ENCODE measurements at regions not wholly inside any gene's neighbourhood (a gene's known extent, or its start where the extent isn't known, plus 50 kb on each side); places are given as distances from the start of the nearest gene placed in this dataset.
"Not testable (repeated sequence)": the region's sequence is repeated elsewhere in the genome, so short reads cannot be mapped to it uniquely, and the experiment has no call there.

DNA sequence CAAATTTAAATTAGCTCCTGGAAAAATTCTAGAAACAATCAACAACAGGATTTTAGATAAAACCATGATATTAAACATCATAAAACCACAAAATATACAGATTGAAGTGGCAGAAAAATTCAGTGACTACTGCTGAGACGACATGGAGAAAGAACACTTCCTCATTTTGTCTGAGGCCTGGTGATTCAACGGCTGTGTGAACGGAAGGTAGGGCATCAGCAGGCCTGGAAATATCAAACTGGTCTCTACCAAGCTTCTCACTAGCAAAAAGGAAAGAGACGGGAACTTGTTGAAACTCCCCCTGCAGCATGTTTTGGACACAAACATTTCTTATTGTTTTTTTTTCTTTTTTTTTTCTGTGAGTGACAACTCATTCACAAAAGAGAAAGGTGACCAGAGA, 58.0 kb upstream of the AHI1 start:
- H3K36me3 Mint-ChIP-seq = no peaks in the 10 kb centered on the region
- H3K27me3 Mint-ChIP-seq = peaks cover 2% of the 10 kb centered on the region
- no peak overlapping the region for H3K4me3 Mint-ChIP-seq
- H3K27ac Mint-ChIP-seq = no peak overlapping the region
- H3K4me1 Mint-ChIP-seq = no peaks in the 10 kb centered on the region
- no peaks in the 10 kb centered on the region for H3K9me3 Mint-ChIP-seq

DNA sequence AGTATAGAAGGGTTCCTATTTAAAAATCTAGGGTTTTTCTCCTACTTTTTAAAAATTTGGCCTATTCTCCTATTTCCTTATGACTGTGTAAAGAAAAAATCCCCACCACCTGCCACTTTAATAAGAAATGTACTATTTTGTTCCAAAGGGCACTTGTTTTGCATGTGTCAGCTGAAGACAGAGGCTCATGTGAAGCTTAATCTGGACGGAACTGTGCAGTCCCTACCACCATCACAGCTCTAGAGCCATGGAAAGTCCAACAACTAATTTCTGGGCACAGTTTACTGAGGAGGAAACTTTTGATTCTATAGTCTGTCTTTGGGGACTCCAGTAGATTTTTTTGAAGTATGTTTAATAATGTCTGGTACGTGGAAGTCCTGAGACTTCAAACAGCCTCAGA, 60.0 kb upstream of the AHI1 start:
- Mint-ChIP-seq H3K4me3 (no peak overlapping the region), H3K27ac (no peak overlapping the region), H3K9me3 (no peaks in the 10 kb centered on the region), H3K27me3 (peaks cover 2% of the 10 kb centered on the region), H3K4me1 (peaks cover 4% of the 10 kb centered on the region), H3K36me3 (no peaks in the 10 kb centered on the region)

DNA sequence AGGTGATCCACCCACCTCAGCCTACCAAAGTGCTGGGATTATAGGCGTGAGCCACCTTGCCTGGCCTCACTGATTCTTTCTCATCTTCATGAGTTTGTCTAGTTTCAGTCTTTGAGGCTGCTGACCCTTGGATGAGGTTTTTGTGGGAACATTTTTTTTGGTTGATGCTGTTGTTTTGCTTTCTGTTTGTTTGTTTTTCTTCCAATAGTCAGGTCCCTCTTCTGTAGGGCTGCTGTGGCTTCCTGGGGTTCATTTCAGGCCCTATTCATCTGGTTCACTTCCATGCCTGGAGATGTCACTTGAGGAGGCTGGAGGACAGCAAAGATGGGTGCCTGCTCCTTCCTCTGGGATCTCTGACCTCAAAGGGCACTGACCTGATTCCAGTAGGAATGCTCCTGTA, 68.1 kb upstream of the AHI1 start:
- not testable (repeated sequence) for H3K4me3 Mint-ChIP-seq, H3K27ac Mint-ChIP-seq, H3K27me3 Mint-ChIP-seq, H3K9me3 Mint-ChIP-seq, H3K36me3 Mint-ChIP-seq
- peaks cover 17% of the 10 kb centered on the region for H3K4me1 Mint-ChIP-seq

DNA sequence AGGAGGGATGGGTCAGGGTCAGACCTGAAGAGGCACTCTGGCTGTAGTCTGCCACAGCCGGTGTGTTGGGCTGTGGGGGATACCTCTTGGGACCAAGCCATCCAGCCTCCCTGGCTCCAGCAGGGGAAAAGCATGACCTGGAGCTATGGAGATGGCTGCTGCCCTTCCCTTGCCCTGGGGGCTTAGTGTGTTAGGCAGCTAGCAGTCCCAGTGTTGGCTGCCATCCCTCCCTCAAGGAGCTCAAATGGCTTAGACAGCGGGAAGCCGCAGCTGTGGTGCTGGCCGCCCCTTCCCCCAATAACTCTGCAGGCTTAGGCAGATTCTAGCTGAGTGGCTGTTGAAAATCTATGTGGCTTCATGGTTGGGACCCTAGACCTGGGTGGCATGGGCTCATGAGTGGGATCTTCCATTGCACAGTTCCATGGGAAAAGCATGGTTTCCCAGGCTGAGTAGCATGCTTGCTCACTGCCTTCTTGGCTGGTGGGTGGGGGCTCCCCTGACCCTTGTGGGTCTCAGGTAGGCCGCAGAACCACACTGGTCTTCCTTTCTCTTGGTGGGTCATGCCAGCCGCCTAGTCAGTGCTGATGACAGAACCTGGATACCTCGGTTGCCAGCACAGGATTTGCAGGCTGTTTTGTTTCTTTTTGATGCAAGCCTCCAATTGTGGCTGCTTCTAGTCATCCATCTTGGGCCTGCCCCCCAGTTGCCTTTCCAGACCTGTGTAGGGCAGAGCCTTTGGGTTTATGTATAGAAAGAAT, 69.0 kb upstream of the AHI1 start:
- Mint-ChIP-seq H3K4me3 (no peak overlapping the region), H3K4me1 (peaks cover 14% of the 10 kb centered on the region), H3K36me3 (no peaks in the 10 kb centered on the region), H3K27ac (no peak overlapping the region), H3K9me3 (no peaks in the 10 kb centered on the region), H3K27me3 (no peaks in the 10 kb centered on the region)

DNA sequence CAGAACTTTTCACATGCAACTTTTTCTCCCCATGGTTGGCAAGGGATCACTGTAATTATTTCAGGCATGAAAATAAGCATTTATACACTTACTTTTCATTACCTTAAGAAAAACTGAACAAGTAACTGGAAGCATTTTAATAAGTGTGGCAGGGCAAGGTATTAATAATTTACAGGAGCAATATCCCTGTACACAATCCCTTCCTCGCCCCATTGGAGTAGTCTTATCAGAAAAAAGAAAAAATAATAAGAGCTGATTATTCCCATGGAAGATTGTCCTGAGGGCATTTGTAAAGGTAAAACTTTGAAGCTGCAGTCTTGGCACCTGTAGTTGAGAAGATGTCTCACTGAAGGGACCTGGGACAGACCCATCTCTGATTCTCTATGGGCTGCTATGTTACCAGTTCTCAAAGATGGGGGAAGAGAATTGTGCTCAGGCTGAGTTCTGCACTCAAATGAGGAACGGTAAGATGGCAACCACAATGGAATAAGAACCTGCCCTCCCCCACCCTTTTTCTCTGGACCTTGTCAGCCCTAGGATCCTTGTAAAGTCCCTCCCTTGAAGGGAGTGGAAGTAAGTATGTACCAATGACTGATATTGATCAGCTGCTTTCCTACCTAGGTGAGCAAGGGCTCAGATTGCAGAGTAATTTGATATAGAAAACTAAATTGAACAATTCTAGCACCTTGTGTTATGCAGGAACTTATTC, 70.0 kb upstream of the AHI1 start:
- Mint-ChIP-seq H3K4me3 (no peak overlapping the region), H3K4me1 (peaks cover 13% of the 10 kb centered on the region), H3K27ac (no peak overlapping the region), H3K36me3 (no peaks in the 10 kb centered on the region), H3K27me3 (no peaks in the 10 kb centered on the region), H3K9me3 (no peaks in the 10 kb centered on the region)

DNA sequence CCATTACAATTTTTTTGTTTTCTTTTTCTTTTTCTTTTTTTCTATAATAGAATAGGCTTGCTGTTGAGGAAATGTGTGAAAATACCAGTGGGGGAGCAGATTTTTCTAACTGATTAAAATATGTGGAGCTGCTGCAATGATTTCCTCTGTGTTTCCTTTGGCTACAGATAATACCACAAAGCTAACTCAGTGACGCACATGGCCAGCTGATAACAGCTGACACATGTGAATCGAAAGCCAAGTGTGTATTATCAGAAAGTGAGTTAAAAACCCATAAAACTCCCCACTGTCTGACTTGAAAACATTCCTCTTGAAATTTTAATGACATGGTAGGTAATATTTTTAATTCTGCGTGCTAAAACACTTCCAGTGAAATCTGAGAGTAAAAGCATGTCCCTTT, 70.8 kb upstream of the AHI1 start:
- Mint-ChIP-seq H3K27ac (no peak overlapping the region), H3K4me3 (no peak overlapping the region), H3K27me3 (no peaks in the 10 kb centered on the region), H3K9me3 (no peaks in the 10 kb centered on the region), H3K4me1 (peaks cover 13% of the 10 kb centered on the region), H3K36me3 (no peaks in the 10 kb centered on the region)

DNA sequence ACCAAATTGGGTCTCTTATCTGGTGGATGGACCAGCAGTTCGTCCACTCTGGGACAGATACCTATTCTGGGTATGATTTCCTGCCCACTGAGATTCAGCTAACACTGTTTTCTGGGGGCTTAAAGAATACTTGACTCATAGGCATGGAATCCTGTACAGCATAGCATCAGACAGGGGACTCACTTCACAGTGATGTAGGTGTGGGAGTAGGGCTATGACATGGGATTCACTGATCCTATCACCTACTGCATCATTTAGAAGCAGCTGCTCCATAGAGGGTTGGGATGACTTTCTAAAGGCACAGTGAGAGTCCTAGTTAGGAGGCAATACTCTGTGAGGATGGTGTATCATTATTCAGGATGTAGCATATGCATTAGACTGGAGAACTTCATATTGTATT, 74.5 kb upstream of the AHI1 start:
- no peaks in the 10 kb centered on the region for H3K9me3 Mint-ChIP-seq
- H3K27me3 Mint-ChIP-seq = no peaks in the 10 kb centered on the region
- H3K4me1 Mint-ChIP-seq = peaks cover 24% of the 10 kb centered on the region
- no peak overlapping the region for H3K4me3 Mint-ChIP-seq
- H3K27ac Mint-ChIP-seq = no peak overlapping the region
- no peaks in the 10 kb centered on the region for H3K36me3 Mint-ChIP-seq

DNA sequence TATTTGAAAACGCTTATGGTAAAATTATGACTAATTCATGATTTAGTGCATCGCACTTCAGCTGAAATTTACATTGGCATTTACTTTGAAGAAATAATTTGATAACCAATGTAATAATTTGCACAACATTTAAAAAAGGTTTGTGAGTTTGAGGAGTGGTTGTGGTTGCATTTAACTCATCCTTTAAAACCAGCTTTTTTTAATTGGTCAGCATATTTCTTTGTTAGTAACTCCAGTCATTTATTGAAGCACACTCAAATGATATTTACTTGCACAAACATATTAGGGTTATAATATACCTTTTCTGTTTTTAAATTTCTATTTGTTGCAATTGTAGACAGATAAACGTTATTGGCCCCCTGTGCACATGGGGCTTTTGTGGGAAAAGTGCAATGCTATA, 78.1 kb upstream of the AHI1 start:
- Mint-ChIP-seq H3K27ac (no peak overlapping the region), H3K27me3 (no peaks in the 10 kb centered on the region), H3K9me3 (no peaks in the 10 kb centered on the region), H3K4me1 (peaks cover 28% of the 10 kb centered on the region), H3K36me3 (no peaks in the 10 kb centered on the region), H3K4me3 (no peak overlapping the region)

DNA sequence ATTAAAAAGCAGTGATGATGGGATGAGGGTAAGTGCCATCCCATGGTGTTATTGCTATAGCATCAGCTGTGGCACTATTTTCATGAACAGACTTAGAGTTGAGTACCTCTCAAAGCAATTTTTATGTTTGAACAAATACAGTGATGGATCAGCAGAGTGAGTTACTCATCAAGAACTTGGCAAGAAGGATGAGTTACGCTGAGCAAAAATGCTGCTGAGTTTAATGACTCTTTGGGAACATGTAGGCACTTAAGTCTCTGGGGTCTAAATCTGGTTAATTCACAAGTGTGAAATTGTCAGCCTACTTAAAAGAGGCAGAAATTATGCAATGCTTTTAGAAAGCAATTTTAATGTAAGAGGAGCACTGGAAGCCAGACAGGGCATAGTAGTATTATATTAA, 78.5 kb upstream of the AHI1 start:
- H3K27me3 Mint-ChIP-seq = no peaks in the 10 kb centered on the region
- H3K4me3 Mint-ChIP-seq = no peak overlapping the region
- H3K9me3 Mint-ChIP-seq = no peaks in the 10 kb centered on the region
- no peaks in the 10 kb centered on the region for H3K36me3 Mint-ChIP-seq
- H3K4me1 Mint-ChIP-seq = peaks cover 28% of the 10 kb centered on the region
- H3K27ac Mint-ChIP-seq = no peak overlapping the region

DNA sequence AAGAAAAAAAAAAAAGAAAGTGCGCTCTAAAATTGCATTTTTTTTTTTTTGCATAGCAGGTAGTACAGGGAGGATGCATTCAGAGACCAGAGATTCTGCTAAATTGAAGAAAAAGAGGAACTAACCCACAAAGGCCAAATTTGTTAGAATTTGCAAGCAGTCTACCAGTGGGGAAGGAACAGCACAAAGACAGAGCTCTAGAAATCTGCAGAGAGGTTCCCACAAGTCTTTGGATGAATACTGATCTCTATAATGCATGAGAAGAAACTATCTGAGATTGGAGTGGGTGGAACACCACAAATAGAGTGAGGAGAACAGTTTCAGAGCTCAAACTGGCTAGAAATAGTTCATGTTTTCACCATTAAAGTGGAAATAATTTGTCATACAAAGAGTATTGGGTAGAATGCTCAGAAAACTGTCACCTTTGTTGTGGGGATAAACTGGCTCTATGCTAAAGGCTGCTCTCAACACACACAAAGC, 79.6 kb upstream of the AHI1 start:
- Mint-ChIP-seq H3K9me3 (no peaks in the 10 kb centered on the region), H3K4me1 (peaks cover 28% of the 10 kb centered on the region), H3K4me3 (peak overlapping the region; percentile 46), H3K36me3 (no peaks in the 10 kb centered on the region), H3K27ac (peak overlapping the region; percentile 93), H3K27me3 (no peaks in the 10 kb centered on the region)

DNA sequence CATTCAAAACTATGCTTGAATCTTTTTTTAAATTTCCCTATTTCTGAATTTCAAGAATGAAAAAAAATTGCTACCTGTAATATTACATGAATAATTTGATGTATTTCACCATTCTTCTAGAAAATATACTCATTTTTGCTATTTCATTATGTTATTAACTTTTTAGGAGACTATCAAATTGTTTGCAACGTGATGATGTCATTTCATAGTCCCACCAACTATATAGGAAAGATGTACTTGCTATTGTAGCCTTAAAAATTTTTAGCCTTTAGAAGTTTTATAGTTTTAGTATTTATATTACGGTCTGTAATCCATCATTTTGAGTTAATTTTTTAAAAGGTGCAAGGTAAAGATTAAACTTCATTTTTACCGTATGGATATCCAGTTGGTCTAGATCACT, 81.4 kb upstream of the AHI1 start:
- no peaks in the 10 kb centered on the region for H3K9me3 Mint-ChIP-seq
- peaks cover 28% of the 10 kb centered on the region for H3K4me1 Mint-ChIP-seq
- H3K27ac Mint-ChIP-seq = no peak overlapping the region
- no peaks in the 10 kb centered on the region for H3K27me3 Mint-ChIP-seq
- H3K4me3 Mint-ChIP-seq = no peak overlapping the region
- H3K36me3 Mint-ChIP-seq = no peaks in the 10 kb centered on the region

DNA sequence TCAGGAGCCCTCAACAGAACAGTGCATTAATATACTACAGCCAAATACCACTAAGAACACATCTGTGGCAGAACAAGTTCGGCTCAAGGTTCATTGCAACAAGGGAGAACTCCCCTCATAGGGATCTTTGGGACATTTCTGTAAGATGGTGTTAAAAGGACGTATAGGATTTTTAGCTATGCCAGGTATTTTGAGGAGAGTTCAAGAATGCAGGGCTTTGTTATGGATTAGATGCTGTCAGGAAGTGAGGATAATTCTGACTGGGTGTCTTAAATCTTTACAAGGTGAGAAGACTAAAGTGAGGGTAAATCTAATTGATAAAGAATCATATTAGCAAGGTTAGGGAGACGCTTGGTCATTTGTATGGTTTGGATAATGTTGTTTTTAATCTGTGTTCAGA, 83.7 kb upstream of the AHI1 start:
- no peaks in the 10 kb centered on the region for H3K9me3 Mint-ChIP-seq
- no peak overlapping the region for H3K4me3 Mint-ChIP-seq
- peaks cover 28% of the 10 kb centered on the region for H3K4me1 Mint-ChIP-seq
- H3K27ac Mint-ChIP-seq = no peak overlapping the region
- H3K27me3 Mint-ChIP-seq = no peaks in the 10 kb centered on the region
- H3K36me3 Mint-ChIP-seq = no peaks in the 10 kb centered on the region

DNA sequence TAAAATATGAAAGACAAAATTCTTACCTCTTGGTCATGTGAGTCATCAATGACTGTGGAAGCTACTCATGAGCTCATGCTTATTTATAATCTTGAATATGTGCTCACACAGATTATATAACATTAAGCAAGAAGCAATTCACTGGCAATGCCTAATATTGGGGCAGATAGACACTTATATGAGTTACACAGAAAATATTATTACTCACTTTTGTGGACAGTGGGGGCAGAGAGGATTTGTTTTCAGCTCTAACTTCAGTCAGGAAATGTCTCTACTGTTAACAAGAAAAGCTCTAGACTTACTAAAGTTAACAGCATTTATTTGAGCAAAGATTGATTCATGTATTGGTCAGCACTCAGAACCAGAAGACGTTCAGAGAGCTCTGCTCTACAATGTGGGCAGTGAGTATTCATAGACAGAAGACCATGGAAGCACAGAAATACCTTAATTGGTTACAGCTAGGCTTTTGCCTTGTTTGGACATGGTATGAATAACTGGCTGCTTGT, 85.8 kb upstream of the AHI1 start:
- H3K27me3 Mint-ChIP-seq = no peaks in the 10 kb centered on the region
- no peaks in the 10 kb centered on the region for H3K36me3 Mint-ChIP-seq
- no peaks in the 10 kb centered on the region for H3K9me3 Mint-ChIP-seq
- H3K4me3 Mint-ChIP-seq = no peak overlapping the region
- H3K4me1 Mint-ChIP-seq = peaks cover 20% of the 10 kb centered on the region
- H3K27ac Mint-ChIP-seq = no peak overlapping the region

DNA sequence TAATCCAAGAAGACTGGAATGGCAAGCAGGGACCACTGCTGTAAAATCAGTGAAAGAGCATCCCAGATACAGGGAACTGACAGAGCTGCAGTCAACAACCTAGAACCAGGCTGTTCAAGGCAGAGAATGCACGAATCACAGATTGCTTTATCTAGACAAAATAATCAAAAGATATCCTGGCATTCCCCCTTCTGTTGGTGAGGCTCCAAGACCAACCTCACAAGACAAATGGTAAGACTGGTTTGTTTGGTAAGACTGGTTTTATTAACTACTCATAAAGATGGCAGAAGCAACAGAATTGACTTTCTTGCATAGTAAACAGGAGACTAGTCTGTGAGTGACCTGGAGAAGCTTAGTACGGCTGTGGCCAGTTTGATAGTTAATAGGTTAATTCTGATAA, 88.8 kb upstream of the AHI1 start:
- no peaks in the 10 kb centered on the region for H3K27me3 Mint-ChIP-seq
- no peak overlapping the region for H3K4me3 Mint-ChIP-seq
- H3K9me3 Mint-ChIP-seq = no peaks in the 10 kb centered on the region
- H3K36me3 Mint-ChIP-seq = peaks cover 1% of the 10 kb centered on the region
- H3K27ac Mint-ChIP-seq = no peak overlapping the region
- H3K4me1 Mint-ChIP-seq = peaks cover 15% of the 10 kb centered on the region

DNA sequence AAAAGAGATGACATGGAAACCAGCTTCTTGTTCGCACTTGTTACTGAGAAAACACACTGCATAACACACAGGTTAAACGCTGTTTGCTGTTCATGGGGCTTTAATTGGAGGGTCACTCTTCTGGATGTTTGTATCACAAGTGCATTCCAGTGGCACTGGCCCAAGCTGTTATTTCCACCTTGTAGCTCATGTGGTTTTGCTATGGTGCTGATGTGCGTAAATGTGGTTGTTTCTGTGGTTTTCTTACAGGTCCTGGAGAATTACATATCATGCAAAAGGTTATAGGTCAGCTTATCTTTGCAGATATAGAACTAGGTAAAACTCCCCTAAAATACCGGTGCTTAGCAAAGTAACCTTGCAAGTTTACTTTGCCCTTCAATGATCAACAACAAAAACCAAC, 89.3 kb upstream of the AHI1 start:
- H3K27ac Mint-ChIP-seq = no peak overlapping the region
- H3K4me1 Mint-ChIP-seq = peaks cover 15% of the 10 kb centered on the region
- H3K9me3 Mint-ChIP-seq = no peaks in the 10 kb centered on the region
- no peaks in the 10 kb centered on the region for H3K27me3 Mint-ChIP-seq
- peaks cover 1% of the 10 kb centered on the region for H3K36me3 Mint-ChIP-seq
- H3K4me3 Mint-ChIP-seq = no peak overlapping the region

DNA sequence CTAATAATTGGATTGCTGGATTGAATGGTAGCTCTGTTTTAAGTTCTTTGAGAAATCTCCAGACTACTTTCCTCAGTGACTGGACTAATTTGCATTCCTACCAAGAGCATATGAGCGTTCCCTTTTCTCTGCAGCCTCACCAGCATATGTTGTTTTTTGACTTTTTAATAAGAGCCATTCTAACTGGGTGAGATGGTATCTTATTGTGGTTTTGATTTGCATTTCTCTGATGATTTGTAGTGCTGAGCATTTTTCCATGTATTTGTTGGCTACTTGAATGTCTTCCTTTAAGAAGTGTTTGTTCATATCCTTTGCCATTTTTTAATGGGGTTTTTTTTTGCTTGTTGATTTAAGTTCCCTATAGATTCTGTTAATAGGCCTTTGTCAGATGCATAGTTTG, 94.7 kb upstream of the AHI1 start:
- peaks cover 1% of the 10 kb centered on the region for H3K36me3 Mint-ChIP-seq

More for the DNA sequence above, 94.7 kb upstream of the AHI1 start:
- H3K4me3 Mint-ChIP-seq = no peak overlapping the region
- no peaks in the 10 kb centered on the region for H3K27me3 Mint-ChIP-seq
- no peak overlapping the region for H3K27ac Mint-ChIP-seq
- peaks cover 1% of the 10 kb centered on the region for H3K4me1 Mint-ChIP-seq
- H3K9me3 Mint-ChIP-seq = no peaks in the 10 kb centered on the region

All from activated naive CD4-positive, alpha-beta T cell treated with anti-CD3 and anti-CD28 coated beads, Interleukin-2, amount 50 U/mL, for 24 hours (primary cell).